HepG2 (cell line): ENCODE measurements at regions not wholly inside any gene's neighbourhood (a gene's known extent, or its start where the extent isn't known, plus 50 kb on each side); places are given as distances from the start of the nearest gene placed in this dataset.

Experiments
- ATAC-seq: fragments of 200-7000 bp; cut with Tn5 transposase; 3 replicates; pipeline ENCODE4 v1.9.1; 2020; ENCODE audit warnings: mild to moderate bottlenecking, moderate library complexity
- BruUV-seq: library from RNA; stranded (reverse); fragments of 400-500 nt; replicated peaks from 2 replicates; lab custom pipeline; 2021; lab: Mats Ljungman, UMichigan
- CTCF ChIA-PET: fragments of 300-600 bp; formaldehyde crosslinking; extraction: SDS; loops from one replicate; lab custom pipeline; 2021; ENCODE audit warnings: low total read pairs, inconsistent platforms, low intra/inter-chr PET ratio; lab: Yijun Ruan, JAX
- POLR2A ChIA-PET: fragments of 350-600 bp; sonication (Branson Sonifier 250); formaldehyde crosslinking; loops from one replicate; lab custom pipeline; 2020; ENCODE audit warnings: antibody characterized with exemption, inconsistent platforms; lab: Yijun Ruan, JAX
- DNase-seq: peaks from one replicate; pipeline ENCODE4 v3.0.0-alpha.2; 2015; ENCODE audit warnings: low spot score
- FAIRE-seq: peaks from 3 replicates; lab custom pipeline; 2011; peaks lifted over from hg19 to GRCh38; lab: Jason Lieb, UNC
- H2AFZ ChIP-seq: one replicate; pipeline ENCODE4 v1.6.1; 2011; ENCODE audit warnings: low read length, inconsistent platforms
- H3K27ac ChIP-seq: fragments of 300-600 bp; 3 replicates; pipeline ENCODE4 v1.8.0; 2011; ENCODE audit warnings: mixed run types, mild to moderate bottlenecking, mixed read lengths, low read length, inconsistent platforms; ENCODE audit not compliant: insufficient read depth; ENCODE audit errors: extremely low read length
- H3K27me3 ChIP-seq, 2 experiments: fragments of 200-600 bp in 1 of 2; 2 replicates in 1 of 2; 3 replicates in 1 of 2; pipeline versions ENCODE4 v1.6.0 to v1.8.0; 2011; ENCODE audit warnings: low read length in 2 of 2, mild to moderate bottlenecking in 2 of 2, moderate library complexity in 2 of 2, inconsistent platforms in 1 of 2; ENCODE audit not compliant: insufficient read depth in 2 of 2, control insufficient read depth in 1 of 2
- H3K36me3 ChIP-seq, 2 experiments: fragments of 200-600 bp in 1 of 2; replicated peaks in 1 of 2; 2 replicates in 1 of 2; 3 replicates in 1 of 2; pipeline versions ENCODE4 v1.5.1 to v1.8.0; 2011; ENCODE audit warnings: low read length in 2 of 2, inconsistent platforms in 1 of 2; ENCODE audit not compliant: insufficient read depth in 2 of 2, control insufficient read depth in 1 of 2
- H3K4me1 ChIP-seq: 2 replicates; pipeline ENCODE4 v1.5.1; 2012; ENCODE audit warnings: low read length, inconsistent platforms; ENCODE audit not compliant: insufficient read depth
- H3K4me2 ChIP-seq: 2 replicates; pipeline ENCODE4 v1.6.0; 2011; ENCODE audit warnings: low read depth, low read length, inconsistent platforms
- H3K4me3 ChIP-seq, 3 experiments: fragments of 200-600 bp in 1 of 3; sonication (generic), shearing (Covaris generic) in 1 of 3; replicated peaks in 1 of 3; 2 replicates each; pipeline ENCODE4 v1.5.1; 2011 to 2016; ENCODE audit warnings: low read length in 3 of 3, inconsistent platforms in 2 of 3, low read depth in 2 of 3, mild to moderate bottlenecking in 2 of 3, control low read depth in 1 of 3, mixed read lengths in 1 of 3; ENCODE audit not compliant: insufficient read depth in 1 of 3
- H3K79me2 ChIP-seq: one replicate; pipeline ENCODE4 v1.6.1; 2011; ENCODE audit warnings: low read length, inconsistent platforms; ENCODE audit not compliant: insufficient read depth
- H3K9ac ChIP-seq: 2 replicates; pipeline ENCODE4 v1.6.0; 2011; ENCODE audit warnings: mild to moderate bottlenecking, low read depth, low read length, inconsistent platforms; ENCODE audit not compliant: insufficient read depth
- H3K9me3 ChIP-seq: 2 replicates; pipeline ENCODE4 v1.5.1; 2012; ENCODE audit warnings: mild to moderate bottlenecking, low read length
- H4K20me1 ChIP-seq: 2 replicates; pipeline ENCODE4 v1.6.0; 2011; ENCODE audit warnings: inconsistent platforms, mild to moderate bottlenecking, low read length, moderate library complexity; ENCODE audit not compliant: insufficient read depth
- CBX1 ChIP-seq: IDR thresholded peaks from one replicate; pipeline ENCODE4 v1.6.1; 2016; ENCODE audit warnings: antibody characterized with exemption, low read depth
- FOXK1 ChIP-seq: sonication (generic); formaldehyde crosslinking; IDR thresholded peaks from 2 replicates; pipeline ENCODE4 v1.4.0; 2020; ENCODE audit warnings: low read depth, missing genetic modification reagents, borderline replicate concordance
- GATAD2A ChIP-seq: IDR thresholded peaks from 2 replicates; pipeline ENCODE4 v1.6.1; 2016
- KDM1A ChIP-seq: IDR thresholded peaks from 2 replicates; pipeline ENCODE4 v1.6.1; 2016; ENCODE audit warnings: missing compliant biosample characterization
- MED8 ChIP-seq: sonication (generic); formaldehyde crosslinking; IDR thresholded peaks from 2 replicates; pipeline ENCODE4 v1.8.1; 2023; ENCODE audit warnings: mild to moderate bottlenecking, missing genetic modification reagents; ENCODE audit not compliant: insufficient replicate concordance
- PAF1 ChIP-seq: IDR thresholded peaks from 2 replicates; pipeline ENCODE4 v1.6.1; 2016; ENCODE audit warnings: missing genetic modification reagents, missing compliant biosample characterization
- PHF20 ChIP-seq: sonication (generic); formaldehyde crosslinking; IDR thresholded peaks from 2 replicates; pipeline ENCODE4 v1.5.0; 2020; ENCODE audit warnings: mild to moderate bottlenecking, missing genetic modification reagents
- SP2 ChIP-seq: sonication (generic); formaldehyde crosslinking; IDR thresholded peaks from 2 replicates; pipeline ENCODE4 v1.5.1; 2020; ENCODE audit warnings: mild to moderate bottlenecking, missing genetic modification reagents
- SRSF1 ChIP-seq: fragments of 200-400 bp; formaldehyde crosslinking; optimal IDR thresholded peaks from 2 replicates; pipeline ENCODE3; 2017; ENCODE audit warnings: mild to moderate bottlenecking, low read depth, low read length, moderate library complexity
- TMF1 ChIP-seq: sonication (generic); formaldehyde crosslinking; IDR thresholded peaks from 2 replicates; pipeline ENCODE4 v1.8.1; 2022; ENCODE audit warnings: low read depth, missing genetic modification reagents
- ZBTB20 ChIP-seq: sonication (generic); formaldehyde crosslinking; IDR thresholded peaks from 2 replicates; pipeline ENCODE4 v1.8.1; 2023; ENCODE audit warnings: missing genetic modification reagents, low read depth, mild to moderate bottlenecking, borderline replicate concordance
- ZNF44 ChIP-seq: sonication (generic); formaldehyde crosslinking; IDR thresholded peaks from 2 replicates; pipeline ENCODE4 v1.5.1; 2020; ENCODE audit warnings: mild to moderate bottlenecking, missing genetic modification reagents
- ZNF543 ChIP-seq: sonication (generic); formaldehyde crosslinking; IDR thresholded peaks from 2 replicates; pipeline ENCODE4 v1.4.0; 2020; ENCODE audit warnings: mild to moderate bottlenecking, missing genetic modification reagents
- WGBS: methylation state at CpG from one replicate; pipeline ENCODE4 v1.1.6; 2017; ENCODE audit warnings: low lambda C conversion rate; 5-methylcytosine and 5-hydroxymethylcytosine counted together
- in situ Hi-C: cut with HindIII; loops from 2 replicates; pipeline ENCODE4 v1.10.0; 2017; ENCODE audit warnings: low pct_unique_long_range_greater_than_20kb; ENCODE audit not compliant: extremely low pct_ligation_motif_present
- intact Hi-C: fragments of 100-400 bp; cut with micrococcal nuclease; formaldehyde crosslinking; loops from one replicate; pipeline ENCODE4 v1.10.0; 2022; ENCODE audit not compliant: unreplicated experiment
- TF ChIP-seq, protein P1 (sequence below), 2 experiments: sonication (generic) in 1 of 2; formaldehyde crosslinking in 1 of 2; IDR thresholded peaks; 2 replicates each; pipeline versions ENCODE4 v1.4.0 to v1.6.1; 2018 to 2020; ENCODE audit warnings: missing genetic modification reagents in 2 of 2, borderline replicate concordance in 1 of 2, low read depth in 1 of 2, mild to moderate bottlenecking in 1 of 2, missing biosample characterization in 1 of 2

DNA sequence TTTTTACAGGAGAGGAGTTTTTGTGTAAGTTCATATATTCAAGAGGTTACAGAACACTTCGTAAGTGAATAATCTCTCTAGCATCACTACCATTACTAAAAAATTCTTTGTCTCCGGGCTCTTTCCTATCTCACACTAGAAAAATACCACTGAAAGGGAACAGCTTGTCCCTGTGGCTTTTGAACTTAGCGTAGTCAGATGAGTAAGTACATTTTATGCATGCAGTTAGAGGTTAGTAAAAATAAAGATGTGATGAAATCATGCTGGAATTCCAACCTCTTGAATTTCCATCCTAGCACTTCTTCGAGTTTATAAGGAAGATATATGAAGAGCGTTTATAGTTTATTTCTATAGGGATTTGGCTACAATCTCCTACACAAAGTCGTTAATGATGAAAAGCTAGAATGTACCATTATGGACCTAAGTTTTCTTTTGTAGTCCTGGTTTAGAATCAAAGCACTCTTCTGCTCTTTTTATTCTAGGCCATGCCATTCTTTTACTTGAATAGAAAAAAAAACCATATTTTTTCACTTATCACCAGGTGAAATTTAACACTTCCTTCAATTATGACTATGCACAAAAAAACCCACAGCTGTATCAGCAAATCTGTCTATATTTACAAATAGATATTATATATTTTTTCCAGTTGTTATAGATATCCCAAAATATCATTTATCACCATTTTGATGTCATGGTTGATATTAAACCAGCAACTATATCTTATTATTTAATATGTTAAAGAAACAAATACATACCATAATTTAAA, 139.9 kb upstream of the PCDH9 start:
- FAIRE-seq (no peak), DNase-seq (no peak), ATAC-seq (no peak)
- Histone ChIP-seq H3K9ac (no peak overlapping the region), H3K4me3 (no peak overlapping the region), H3K4me1 (no peaks in the 10 kb centered on the region), H3K27ac (no peak overlapping the region), H4K20me1 (no peaks in the 10 kb centered on the region), H3K36me3 (no peaks in the 10 kb centered on the region), H3K4me2 (no peak overlapping the region), H2AFZ (no peak overlapping the region), H3K9me3 (no peaks in the 10 kb centered on the region), H3K27me3 (no peaks in the 10 kb centered on the region), H3K79me2 (no peaks in the 10 kb centered on the region)
- BruUV-seq, result no TSS peak
- WGBS, result 10% methylated on average over 6 of the region's 6 CpGs
- in situ Hi-C loops, result no loop called here
- CTCF ChIA-PET, result no interaction called here
- no peak for TF ChIP-seq ZNF44 (CRISPR knock-in tag)
- no peak for TF ChIP-seq ZNF543
- POLR2A ChIA-PET, result no interaction called here
- intact Hi-C loops, result no loop called here

DNA sequence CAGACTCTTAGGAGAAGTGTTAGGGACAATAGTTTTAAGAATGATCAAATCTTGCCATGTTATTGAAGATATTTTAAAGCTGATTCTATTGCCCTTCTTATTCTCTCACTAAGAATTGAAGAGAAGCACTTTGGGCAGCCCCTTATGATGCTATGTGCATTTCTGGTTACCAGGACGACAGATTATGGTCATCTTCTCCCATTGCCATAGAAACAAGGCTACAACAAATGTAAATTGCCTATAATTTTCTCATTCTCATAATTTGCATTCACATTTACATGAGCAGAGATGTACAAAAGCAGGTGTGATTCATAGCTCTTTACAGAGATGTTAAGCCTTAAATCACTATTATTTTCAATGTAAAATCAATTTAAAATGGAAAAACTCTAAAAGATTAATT, 137.3 kb upstream of the PCDH9 start:
- in situ Hi-C loops (no loop called here), intact Hi-C loops (no loop called here)
- no peak overlapping the region for H2AFZ ChIP-seq
- ChIA-PET POLR2A (no interaction called here), CTCF (no interaction called here)
- no peaks in the 10 kb centered on the region for H3K79me2 ChIP-seq
- no peaks in the 10 kb centered on the region for H4K20me1 ChIP-seq
- BruUV-seq, result no TSS peak
- H3K4me2 ChIP-seq, result no peak overlapping the region
- no peak overlapping the region for H3K4me3 ChIP-seq
- no peak for TF ChIP-seq ZBTB20 (CRISPR knock-in tag)
- no peak for TF ChIP-seq KDM1A (CRISPR knock-in tag)
- TF ChIP-seq PHF20 (CRISPR knock-in tag), result no peak
- TF ChIP-seq, protein P1, sequence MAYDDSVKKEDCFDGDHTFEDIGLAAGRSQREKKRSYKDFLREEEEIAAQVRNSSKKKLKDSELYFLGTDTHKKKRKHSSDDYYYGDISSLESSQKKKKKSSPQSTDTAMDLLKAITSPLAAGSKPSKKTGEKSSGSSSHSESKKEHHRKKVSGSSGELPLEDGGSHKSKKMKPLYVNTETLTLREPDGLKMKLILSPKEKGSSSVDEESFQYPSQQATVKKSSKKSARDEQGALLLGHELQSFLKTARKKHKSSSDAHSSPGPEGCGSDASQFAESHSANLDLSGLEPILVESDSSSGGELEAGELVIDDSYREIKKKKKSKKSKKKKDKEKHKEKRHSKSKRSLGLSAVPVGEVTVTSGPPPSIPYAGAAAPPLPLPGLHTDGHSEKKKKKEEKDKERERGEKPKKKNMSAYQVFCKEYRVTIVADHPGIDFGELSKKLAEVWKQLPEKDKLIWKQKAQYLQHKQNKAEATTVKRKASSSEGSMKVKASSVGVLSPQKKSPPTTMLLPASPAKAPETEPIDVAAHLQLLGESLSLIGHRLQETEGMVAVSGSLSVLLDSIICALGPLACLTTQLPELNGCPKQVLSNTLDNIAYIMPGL (CRISPR knock-in tag; IDR thresholded peaks at IDR 0.05; ENCODE audit: borderline replicate concordance in 1 of 2, low read depth in 1 of 2), result no peak
- no peak for TF ChIP-seq MED8 (CRISPR knock-in tag)
- TF ChIP-seq SP2 (CRISPR knock-in tag), result no peak
- no peak for TF ChIP-seq SRSF1
- TF ChIP-seq GATAD2A (CRISPR knock-in tag), result no peak
- TF ChIP-seq CBX1, result no peak
- no peak for TF ChIP-seq TMF1 (CRISPR knock-in tag)
- no peak for TF ChIP-seq FOXK1 (CRISPR knock-in tag)
- TF ChIP-seq PAF1 (CRISPR knock-in tag), result no peak
- TF ChIP-seq, all 625 proteins: peak for 0
- FAIRE-seq (no peak), ATAC-seq (no peak), DNase-seq (no peak)
- H3K9ac ChIP-seq, result no peak overlapping the region
- WGBS, result 0% methylated on average over 1 of the region's 1 CpG
- H3K36me3 ChIP-seq, result no peaks in the 10 kb centered on the region
- H3K27me3 ChIP-seq, result no peaks in the 10 kb centered on the region
- no peaks in the 10 kb centered on the region for H3K9me3 ChIP-seq
- no peak overlapping the region for H3K27ac ChIP-seq
- H3K4me1 ChIP-seq, result no peaks in the 10 kb centered on the region
